ENCODE measurements at regions not wholly inside any gene's neighbourhood (a gene's known extent, or its start where the extent isn't known, plus 50 kb on each side); places are given as distances from the start of the nearest gene placed in this dataset.
"Not testable (repeated sequence)": the region's sequence is repeated elsewhere in the genome, so short reads cannot be mapped to it uniquely, and the experiment has no call there.

DNA sequence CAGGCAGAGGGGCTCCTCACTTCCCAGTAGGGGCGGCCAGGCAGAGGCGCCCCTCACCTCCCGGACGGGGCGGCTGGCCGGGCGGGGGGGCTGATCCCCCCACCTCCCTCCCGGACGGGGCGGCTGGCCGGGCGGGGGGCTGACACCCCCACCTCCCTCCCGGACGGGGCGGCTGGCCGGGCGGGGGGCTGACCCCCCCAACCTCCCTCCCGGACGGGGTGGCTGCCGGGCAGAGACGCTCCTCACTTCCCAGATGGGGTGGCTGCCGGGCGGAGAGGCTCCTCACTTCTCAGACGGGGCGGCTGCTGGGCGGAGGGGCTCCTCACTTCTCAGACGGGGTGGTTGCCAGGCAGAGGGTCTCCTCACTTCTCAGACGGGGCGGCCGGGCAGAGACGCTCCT lies 80.0 kb upstream of the PNPT1 start:
- H3K36me3 ChIP-seq (ENCODE audit: control insufficient read depth in 2 of 2, extremely low read depth in 1 of 2, insufficient read depth in 1 of 2, low read length in 1 of 2); H3K27ac ChIP-seq (ENCODE audit: low read length); H3K27me3 Mint-ChIP-seq; H3K36me3 Mint-ChIP-seq; H3K9me3 Mint-ChIP-seq; H3K4me3 Mint-ChIP-seq; ATAC-seq (replicated peaks in 1 of 4); CTCF ChIA-PET; H3K27ac Mint-ChIP-seq; POLR2A ChIA-PET; H3K4me3 ChIP-seq (ENCODE audit: control insufficient read depth in 1 of 2, extremely low read depth in 1 of 2, low read length in 1 of 2); H3K4me1 Mint-ChIP-seq; H3K27me3 ChIP-seq (replicated peaks in 1 of 2; ENCODE audit: control insufficient read depth in 2 of 2, extremely low read depth in 1 of 2, insufficient read depth in 2 of 2, low read length in 1 of 2); H3K4me1 ChIP-seq (ENCODE audit: control insufficient read depth in 1 of 2, extremely low read depth in 1 of 2, insufficient read depth in 2 of 2, low read length in 2 of 2); DNase-seq; H3K9me3 ChIP-seq: not testable (repeated sequence)
- no CpG with 5 or more reads among the region's 31 CpGs for WGBS (ENCODE audit: insufficient coverage)

DNA sequence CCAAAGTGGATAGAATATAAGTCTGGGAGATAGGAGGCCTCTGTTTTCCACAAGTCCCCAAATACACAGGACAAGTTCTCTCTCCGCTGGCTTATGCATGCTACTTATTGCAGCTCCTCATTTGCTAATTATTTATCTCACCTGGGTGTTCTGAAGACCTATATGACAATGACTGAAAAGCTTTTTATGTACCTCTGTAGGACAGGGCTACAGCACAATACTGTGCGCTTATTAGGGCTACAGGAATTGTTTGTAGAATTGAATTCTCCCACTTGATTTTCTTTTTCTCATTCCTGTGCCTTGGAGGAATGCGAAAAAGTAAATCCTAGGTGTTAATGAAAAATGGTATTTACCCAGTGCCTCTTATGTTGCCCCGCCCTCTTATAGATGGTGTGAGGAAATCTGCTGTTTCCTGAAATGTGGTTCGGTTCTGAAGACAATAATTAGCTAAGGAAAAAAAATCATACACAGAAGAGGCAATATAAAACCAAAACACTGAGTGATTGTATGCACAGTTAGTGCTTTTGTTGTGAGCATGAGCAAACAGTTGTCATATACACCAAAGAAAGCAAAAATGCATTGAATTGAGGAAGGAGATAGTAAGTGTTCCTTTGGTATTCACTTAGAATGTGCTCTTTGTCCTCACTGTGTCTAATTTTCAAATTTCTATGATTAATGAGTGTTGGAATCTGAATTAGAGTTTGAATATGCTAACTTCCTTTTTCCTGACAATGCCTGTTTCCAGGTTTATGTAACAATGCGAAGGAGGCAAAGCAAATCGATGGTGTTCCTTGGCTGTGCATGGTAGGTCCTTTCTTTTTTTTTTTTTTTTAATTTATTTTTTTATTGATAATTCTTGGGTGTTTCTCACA lies 78.7 kb upstream of the PNPT1 start:
- ChIA-PET POLR2A (no interaction called here), CTCF (no interaction called here)
- H3K27me3 Mint-ChIP-seq = peaks cover 10 to 15% of the 10 kb centered on the region in 2 donors
- H3K27ac Mint-ChIP-seq = no peak overlapping the region
- peaks cover 2 to 3% of the 10 kb centered on the region in 2 experiments for H3K27me3 ChIP-seq (replicated peaks in 1 of 2; ENCODE audit: control insufficient read depth in 2 of 2, extremely low read depth in 1 of 2, insufficient read depth in 2 of 2, low read length in 1 of 2)
- no peaks in the 10 kb centered on the region for H3K9me3 ChIP-seq
- peaks cover 0 to 3% (median 0%) of the 10 kb centered on the region in 3 donors for H3K9me3 Mint-ChIP-seq
- no peaks in the 10 kb centered on the region for H3K36me3 ChIP-seq (ENCODE audit: control insufficient read depth in 2 of 2, extremely low read depth in 1 of 2, insufficient read depth in 1 of 2, low read length in 1 of 2)
- no peak overlapping the region for H3K27ac ChIP-seq (ENCODE audit: low read length)
- no peak overlapping the region for H3K4me3 Mint-ChIP-seq
- H3K4me1 ChIP-seq (ENCODE audit: control insufficient read depth in 1 of 2, extremely low read depth in 1 of 2, insufficient read depth in 2 of 2, low read length in 2 of 2) = no peaks in the 10 kb centered on the region
- no peaks in the 10 kb centered on the region for H3K4me1 Mint-ChIP-seq
- no CpG with 5 or more reads among the region's 7 CpGs for WGBS (ENCODE audit: insufficient coverage)
- ATAC-seq (replicated peaks in 1 of 4) = no peak
- H3K4me3 ChIP-seq (ENCODE audit: control insufficient read depth in 1 of 2, extremely low read depth in 1 of 2, low read length in 1 of 2) = no peak overlapping the region
- H3K36me3 Mint-ChIP-seq = no peaks in the 10 kb centered on the region
- no peak for DNase-seq

DNA sequence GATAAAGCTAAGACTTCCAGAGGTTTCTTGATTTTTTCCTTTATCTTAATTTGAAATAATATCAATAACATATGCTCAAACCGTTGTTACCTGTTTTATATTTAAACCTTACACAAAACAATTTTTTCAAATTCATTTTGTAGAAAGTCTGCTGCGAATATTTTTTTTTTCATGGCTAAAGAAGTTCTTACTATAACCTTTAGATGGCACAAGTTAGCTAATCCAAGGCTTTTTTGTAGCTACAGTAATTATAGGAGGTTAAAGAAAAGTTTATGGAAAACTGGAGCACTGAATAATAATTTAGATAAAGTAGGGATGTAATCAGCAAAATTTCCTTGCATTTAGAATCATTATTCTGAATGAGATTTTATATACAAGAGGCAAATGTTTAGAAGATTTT lies 78.0 kb upstream of the PNPT1 start:
- Histone ChIP-seq H3K4me1 (ENCODE audit: control insufficient read depth in 1 of 2, extremely low read depth in 1 of 2, insufficient read depth in 2 of 2, low read length in 2 of 2) (no peaks in the 10 kb centered on the region), H3K27me3 (replicated peaks in 1 of 2; ENCODE audit: control insufficient read depth in 2 of 2, extremely low read depth in 1 of 2, insufficient read depth in 2 of 2, low read length in 1 of 2) (peaks cover 2 to 3% of the 10 kb centered on the region in 2 experiments), H3K9me3 (no peaks in the 10 kb centered on the region), H3K4me3 (ENCODE audit: control insufficient read depth in 1 of 2, extremely low read depth in 1 of 2, low read length in 1 of 2) (no peak overlapping the region), H3K36me3 (ENCODE audit: control insufficient read depth in 2 of 2, extremely low read depth in 1 of 2, insufficient read depth in 1 of 2, low read length in 1 of 2) (no peaks in the 10 kb centered on the region), H3K27ac (ENCODE audit: low read length) (no peak overlapping the region)
- no peak for ATAC-seq (replicated peaks in 1 of 4)
- H3K9me3 Mint-ChIP-seq = peaks cover 0 to 4% (median 0%) of the 10 kb centered on the region in 3 donors
- H3K27me3 Mint-ChIP-seq = peaks cover 10 to 19% of the 10 kb centered on the region in 2 donors
- H3K4me1 Mint-ChIP-seq = no peaks in the 10 kb centered on the region
- H3K4me3 Mint-ChIP-seq = no peak overlapping the region
- ChIA-PET POLR2A (no interaction called here), CTCF (no interaction called here)
- no CpG with 5 or more reads among the region's 2 CpGs for WGBS (ENCODE audit: insufficient coverage)
- H3K27ac Mint-ChIP-seq = no peak overlapping the region
- H3K36me3 Mint-ChIP-seq = no peaks in the 10 kb centered on the region
- DNase-seq = no peak

DNA sequence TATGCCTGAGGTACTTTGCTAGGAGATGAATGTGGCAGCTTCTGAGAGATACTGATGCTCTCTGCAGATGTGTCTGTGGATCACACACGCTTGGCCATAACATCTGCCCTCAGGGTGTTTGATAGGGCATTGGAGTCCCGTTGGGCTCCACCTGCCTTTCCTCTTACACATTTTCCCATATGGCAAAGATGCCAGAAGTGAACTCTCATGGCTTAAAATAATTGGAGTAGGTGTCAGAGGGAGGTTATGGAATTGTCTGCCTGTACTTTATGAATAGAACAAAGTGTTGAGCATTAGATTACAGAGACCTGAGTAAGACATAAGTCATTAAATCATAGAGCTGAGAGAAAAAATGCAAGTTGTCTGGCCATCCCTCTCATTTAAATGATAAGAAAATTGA lies 75.3 kb upstream of the PNPT1 start:
- DNase-seq (no peak), ATAC-seq (replicated peaks in 1 of 4) (no peak)
- H3K27ac ChIP-seq (ENCODE audit: low read length) = no peak overlapping the region
- H3K27me3 ChIP-seq (replicated peaks in 1 of 2; ENCODE audit: control insufficient read depth in 2 of 2, extremely low read depth in 1 of 2, insufficient read depth in 2 of 2, low read length in 1 of 2) = peaks cover 2 to 3% of the 10 kb centered on the region in 2 experiments
- no peaks in the 10 kb centered on the region for H3K9me3 ChIP-seq
- Mint-ChIP-seq H3K4me3 (no peak overlapping the region), H3K27ac (no peak overlapping the region), H3K36me3 (no peaks in the 10 kb centered on the region), H3K27me3 (peaks cover 18 to 20% of the 10 kb centered on the region in 2 donors), H3K4me1 (no peaks in the 10 kb centered on the region), H3K9me3 (peaks cover 0 to 4% (median 0%) of the 10 kb centered on the region in 3 donors)
- ChIA-PET POLR2A (no interaction called here), CTCF (no interaction called here)
- H3K4me1 ChIP-seq (ENCODE audit: control insufficient read depth in 1 of 2, extremely low read depth in 1 of 2, insufficient read depth in 2 of 2, low read length in 2 of 2) = no peaks in the 10 kb centered on the region
- no CpG with 5 or more reads among the region's 2 CpGs for WGBS (ENCODE audit: insufficient coverage)
- no peak overlapping the region for H3K4me3 ChIP-seq (ENCODE audit: control insufficient read depth in 1 of 2, extremely low read depth in 1 of 2, low read length in 1 of 2)
- no peaks in the 10 kb centered on the region for H3K36me3 ChIP-seq (ENCODE audit: control insufficient read depth in 2 of 2, extremely low read depth in 1 of 2, insufficient read depth in 1 of 2, low read length in 1 of 2)

DNA sequence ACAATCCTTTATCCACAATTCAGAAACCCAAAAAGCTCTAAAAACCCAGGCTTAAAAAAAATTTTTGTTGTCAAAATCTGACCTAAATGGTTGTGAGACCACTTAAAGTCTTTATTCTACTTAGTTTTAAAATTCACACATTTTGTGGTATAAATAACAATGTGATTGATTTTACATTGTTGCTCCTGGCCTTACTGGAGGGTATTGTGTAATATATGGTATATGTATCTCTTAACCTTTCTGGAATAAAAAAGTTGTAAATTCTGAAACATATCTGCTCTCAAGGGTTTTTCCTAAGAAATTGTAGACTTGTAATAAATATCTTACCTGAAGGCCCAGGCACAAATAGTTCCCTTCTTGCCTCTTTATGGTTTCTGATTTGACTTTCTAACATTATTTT lies 73.3 kb upstream of the PNPT1 start:
- Mint-ChIP-seq H3K9me3 (peaks cover 0 to 4% (median 0%) of the 10 kb centered on the region in 3 donors), H3K4me3 (no peak overlapping the region), H3K27me3 (peaks cover 29 to 32% of the 10 kb centered on the region in 2 donors), H3K27ac (no peak overlapping the region), H3K4me1 (no peaks in the 10 kb centered on the region), H3K36me3 (no peaks in the 10 kb centered on the region)
- no peaks in the 10 kb centered on the region for H3K9me3 ChIP-seq
- no peak overlapping the region for H3K4me3 ChIP-seq (ENCODE audit: control insufficient read depth in 1 of 2, extremely low read depth in 1 of 2, low read length in 1 of 2)
- DNase-seq = no peak
- H3K36me3 ChIP-seq (ENCODE audit: control insufficient read depth in 2 of 2, extremely low read depth in 1 of 2, insufficient read depth in 1 of 2, low read length in 1 of 2) = no peaks in the 10 kb centered on the region
- no peaks in the 10 kb centered on the region for H3K4me1 ChIP-seq (ENCODE audit: control insufficient read depth in 1 of 2, extremely low read depth in 1 of 2, insufficient read depth in 2 of 2, low read length in 2 of 2)
- H3K27ac ChIP-seq (ENCODE audit: low read length) = no peak overlapping the region
- peaks cover 2 to 7% of the 10 kb centered on the region in 2 experiments for H3K27me3 ChIP-seq (replicated peaks in 1 of 2; ENCODE audit: control insufficient read depth in 2 of 2, extremely low read depth in 1 of 2, insufficient read depth in 2 of 2, low read length in 1 of 2)
- ChIA-PET CTCF (interaction anchor here in 1 of 2 donors (0.6 kb wide), 1 partner anchor 1391 kb away, joined by 3 read pairs; no protein-coding TSS in a partner anchor), POLR2A (no interaction called here)
- ATAC-seq (replicated peaks in 1 of 4) = no peak

DNA sequence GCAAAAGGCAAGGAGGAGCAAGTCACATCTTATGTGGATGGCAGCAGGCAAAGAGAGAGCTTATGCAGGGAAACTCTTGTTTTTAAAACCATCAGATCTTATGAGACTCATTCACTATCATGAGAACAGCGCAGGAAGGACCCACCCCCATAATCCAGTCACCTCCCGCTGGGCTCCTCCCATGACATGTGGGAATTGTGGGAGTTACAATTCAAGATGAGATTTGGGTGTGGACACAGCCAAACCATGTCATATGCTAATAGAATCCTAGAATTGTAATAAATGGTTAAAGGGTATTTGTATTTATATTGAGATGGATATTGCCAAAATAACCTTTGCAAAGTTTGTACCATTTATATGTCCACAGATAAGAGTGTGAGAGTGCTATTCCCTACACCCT lies 72.1 kb upstream of the PNPT1 start:
- H3K27ac Mint-ChIP-seq; H3K9me3 ChIP-seq; DNase-seq; H3K4me1 ChIP-seq (ENCODE audit: control insufficient read depth in 1 of 2, extremely low read depth in 1 of 2, insufficient read depth in 2 of 2, low read length in 2 of 2); H3K36me3 Mint-ChIP-seq; H3K4me1 Mint-ChIP-seq; H3K36me3 ChIP-seq (ENCODE audit: control insufficient read depth in 2 of 2, extremely low read depth in 1 of 2, insufficient read depth in 1 of 2, low read length in 1 of 2); H3K9me3 Mint-ChIP-seq; POLR2A ChIA-PET; H3K4me3 ChIP-seq (ENCODE audit: control insufficient read depth in 1 of 2, extremely low read depth in 1 of 2, low read length in 1 of 2); CTCF ChIA-PET; ATAC-seq (replicated peaks in 1 of 4); H3K4me3 Mint-ChIP-seq; H3K27ac ChIP-seq (ENCODE audit: low read length); H3K27me3 ChIP-seq (replicated peaks in 1 of 2; ENCODE audit: control insufficient read depth in 2 of 2, extremely low read depth in 1 of 2, insufficient read depth in 2 of 2, low read length in 1 of 2): not testable (repeated sequence)
- no CpG with 5 or more reads among the region's 2 CpGs for WGBS (ENCODE audit: insufficient coverage)
- H3K27me3 Mint-ChIP-seq = peaks cover 31 to 36% of the 10 kb centered on the region in 2 donors

Data from T-cell (primary cell).